ENCODE measurements at regions not wholly inside any gene's neighbourhood (a gene's known extent, or its start where the extent isn't known, plus 50 kb on each side); places are given as distances from the start of the nearest gene placed in this dataset.

GRCh38 chr2:150853263-150853662, 365.8 kb upstream of the RND3 start:
- TF ChIP-seq MYC (IDR thresholded peaks at IDR 0.05; ENCODE audit: low read depth, low read length) (no peak), MAX (IDR thresholded peaks at IDR 0.05; ENCODE audit: low read depth, low read length) (no peak), POLR2A (IDR thresholded peaks at IDR 0.05; ENCODE audit: extremely low read depth, insufficient read length) (no peak), CTCF (IDR thresholded peaks at IDR 0.05; ENCODE audit: low read depth, low read length) (no peak)
- no peak for DNase-seq (ENCODE audit: low read depth)

GRCh38 chr2:150850641-150851040, 363.2 kb upstream of the RND3 start:
- no peak overlapping the region for H3K4me3 ChIP-seq (ENCODE audit: low read depth, low read length)
- no peak for DNase-seq (ENCODE audit: low read depth)
- TF ChIP-seq MYC (IDR thresholded peaks at IDR 0.05; ENCODE audit: low read depth, low read length), result no peak
- TF ChIP-seq CTCF (IDR thresholded peaks at IDR 0.05; ENCODE audit: low read depth, low read length), result no peak
- TF ChIP-seq POLR2A (IDR thresholded peaks at IDR 0.05; ENCODE audit: extremely low read depth, insufficient read length), result no peak
- TF ChIP-seq MAX (IDR thresholded peaks at IDR 0.05; ENCODE audit: low read depth, low read length), result no peak

More at GRCh38 chr2:150853263-150853662, 365.8 kb upstream of the RND3 start:
- no peak overlapping the region for H3K4me3 ChIP-seq (ENCODE audit: low read depth, low read length)

- no peak for DNase-seq (ENCODE audit: low read depth)
- no peak overlapping the region for H3K4me3 ChIP-seq (ENCODE audit: low read depth, low read length)
- TF ChIP-seq POLR2A (IDR thresholded peaks at IDR 0.05; ENCODE audit: extremely low read depth, insufficient read length), result no peak
These were observed 360.1 kb upstream of the RND3 start for GRCh38 chr2:150847578-150847977.

- no peak for DNase-seq (ENCODE audit: low read depth)
- no peak overlapping the region for H3K4me3 ChIP-seq (ENCODE audit: low read depth, low read length)
- TF ChIP-seq CTCF (IDR thresholded peaks at IDR 0.05; ENCODE audit: low read depth, low read length), result no peak
- TF ChIP-seq POLR2A (IDR thresholded peaks at IDR 0.05; ENCODE audit: extremely low read depth, insufficient read length), result no peak
These were observed 359.2 kb upstream of the RND3 start for GRCh38 chr2:150846691-150847090.

GRCh38 chr2:150832686-150833085, 345.2 kb upstream of the RND3 start:
- no peak for DNase-seq (ENCODE audit: low read depth)
- H3K4me3 ChIP-seq (ENCODE audit: low read depth, low read length), result no peak overlapping the region
- TF ChIP-seq POLR2A (IDR thresholded peaks at IDR 0.05; ENCODE audit: extremely low read depth, insufficient read length) (no peak), MAX (IDR thresholded peaks at IDR 0.05; ENCODE audit: low read depth, low read length) (no peak), MYC (IDR thresholded peaks at IDR 0.05; ENCODE audit: low read depth, low read length) (no peak), CTCF (IDR thresholded peaks at IDR 0.05; ENCODE audit: low read depth, low read length) (no peak)

- H3K4me3 ChIP-seq (ENCODE audit: low read depth, low read length), result no peak overlapping the region
- no peak for DNase-seq (ENCODE audit: low read depth)
- no peak for TF ChIP-seq MYC (IDR thresholded peaks at IDR 0.05; ENCODE audit: low read depth, low read length)
- no peak for TF ChIP-seq CTCF (IDR thresholded peaks at IDR 0.05; ENCODE audit: low read depth, low read length)
- no peak for TF ChIP-seq MAX (IDR thresholded peaks at IDR 0.05; ENCODE audit: low read depth, low read length)
- no peak for TF ChIP-seq POLR2A (IDR thresholded peaks at IDR 0.05; ENCODE audit: extremely low read depth, insufficient read length)
These were observed 336.7 kb upstream of the RND3 start for GRCh38 chr2:150824118-150824517.

Measured in NB4 (cell line).